K562 (cell line): ENCODE measurements at regions not wholly inside any gene's neighbourhood (a gene's known extent, or its start where the extent isn't known, plus 50 kb on each side); places are given as distances from the start of the nearest gene placed in this dataset.

ENCODE experiments used
- ATAC-seq: fragments of 200-7000 bp; cut with Tn5 transposase; 3 replicates; pipeline ENCODE4 v1.9.1; 2020; ENCODE audit warnings: moderate library complexity
- BruUV-seq: library from RNA; stranded (reverse); fragments of 400-500 nt; replicated peaks from 2 replicates; lab custom pipeline; 2021; lab: Mats Ljungman, UMichigan
- CTCF ChIA-PET: fragments of 300-600 bp; formaldehyde crosslinking; extraction: SDS; loops from one replicate; lab custom pipeline; 2021; ENCODE audit warnings: low intra/inter-chr PET ratio; lab: Yijun Ruan, JAX
- POLR2A ChIA-PET: fragments of 300-600, 350-650 bp; sonication (Branson Sonifier 250); formaldehyde crosslinking; extraction: SDS; loops from one replicate; lab custom pipeline; 2021; ENCODE audit warnings: antibody characterized with exemption, inconsistent platforms; lab: Yijun Ruan, JAX
- DNase-seq, 4 experiments: peaks; one replicate each; pipeline versions ENCODE4 v3.0.0 to v3.0.0-alpha.2; 2011 to 2018; ENCODE audit warnings: low spot score in 3 of 4, mixed read lengths in 3 of 4; ENCODE audit errors: extremely low read depth in 1 of 4
- FAIRE-seq: peaks from 2 replicates; lab custom pipeline; 2011; peaks lifted over from hg19 to GRCh38; lab: Jason Lieb, UNC
- H2AFZ ChIP-seq: 2 replicates; pipeline ENCODE4 v1.6.0; 2011; ENCODE audit warnings: low read depth, low read length, control low read depth, inconsistent platforms
- H3K27ac ChIP-seq: fragments of 200-600 bp; 3 replicates; pipeline ENCODE4 v1.8.0; 2011; ENCODE audit warnings: low read depth, mild to moderate bottlenecking, control low read depth, inconsistent platforms, low read length, moderate library complexity, mixed read lengths; ENCODE audit errors: extremely low read depth
- H3K27me3 ChIP-seq, 2 experiments: fragments of 300-600 bp in 1 of 2; 2 replicates in 1 of 2; 3 replicates in 1 of 2; pipeline versions ENCODE4 v1.6.0 to v1.8.0; 2011; ENCODE audit warnings: inconsistent platforms in 2 of 2, low read length in 2 of 2, mild to moderate bottlenecking in 1 of 2, mixed read lengths in 1 of 2, moderate library complexity in 1 of 2; ENCODE audit not compliant: control insufficient read depth in 2 of 2, insufficient read depth in 2 of 2
- H3K36me3 ChIP-seq: fragments of 300-600 bp; 3 replicates; pipeline ENCODE4 v1.8.0; 2011; ENCODE audit warnings: mild to moderate bottlenecking, low read length, inconsistent platforms; ENCODE audit not compliant: control insufficient read depth, insufficient read depth
- H3K4me1 ChIP-seq, 2 experiments: fragments of 200-600 bp in 1 of 2; replicated peaks in 1 of 2; 2 replicates in 1 of 2; 3 replicates in 1 of 2; pipeline versions ENCODE4 v1.5.1 to v1.8.0; 2011; ENCODE audit warnings: inconsistent platforms in 2 of 2, low read length in 2 of 2, mild to moderate bottlenecking in 1 of 2, mixed read lengths in 1 of 2, moderate library complexity in 1 of 2; ENCODE audit not compliant: control insufficient read depth in 2 of 2, insufficient read depth in 2 of 2
- H3K4me2 ChIP-seq: 2 replicates; pipeline ENCODE4 v1.6.1; 2011; ENCODE audit warnings: low read length, control low read depth, inconsistent platforms, mixed read lengths; ENCODE audit not compliant: insufficient read depth
- H3K4me3 ChIP-seq: fragments of 200-600 bp; sonication (generic), shearing (Covaris generic); 2 replicates; pipeline ENCODE4 v1.5.1; 2016; ENCODE audit warnings: control low read depth, inconsistent platforms
- H3K79me2 ChIP-seq: fragments of 200-600 bp; 3 replicates; pipeline ENCODE4 v1.8.0; 2011; ENCODE audit warnings: low read length, inconsistent platforms; ENCODE audit not compliant: control insufficient read depth, insufficient read depth
- H3K9ac ChIP-seq, 2 experiments: 2 replicates each; pipeline versions ENCODE4 v1.6.0 to v1.6.1; 2011; ENCODE audit warnings: low read depth in 2 of 2, low read length in 2 of 2, control low read depth in 1 of 2, inconsistent platforms in 1 of 2, mild to moderate bottlenecking in 1 of 2, mixed read lengths in 1 of 2; ENCODE audit not compliant: insufficient read depth in 1 of 2
- H3K9me1 ChIP-seq: one replicate; pipeline ENCODE4 v1.6.0; 2011; ENCODE audit warnings: inconsistent platforms, mild to moderate bottlenecking, low read length, moderate library complexity; ENCODE audit not compliant: control insufficient read depth, insufficient read depth
- H3K9me3 ChIP-seq: replicated peaks from 2 replicates; pipeline ENCODE4 v1.5.1; 2011; ENCODE audit warnings: low read depth, low read length, inconsistent platforms; ENCODE audit not compliant: control insufficient read depth, insufficient read depth
- H4K20me1 ChIP-seq: replicated peaks from 2 replicates; pipeline ENCODE4 v1.6.1; 2011; ENCODE audit warnings: low read length, inconsistent platforms, mixed read lengths; ENCODE audit not compliant: control insufficient read depth, insufficient read depth
- FUS ChIP-seq: fragments of 200-400 bp; formaldehyde crosslinking; optimal IDR thresholded peaks from 2 replicates; pipeline ENCODE3; 2017; ENCODE audit warnings: low read depth, low read length
- HDAC8 ChIP-seq: fragments of 450-650 bp; IDR thresholded peaks from 2 replicates; pipeline ENCODE4 v1.6.1; 2016; ENCODE audit warnings: mild to moderate bottlenecking, missing genetic modification characterization, moderate library complexity, missing compliant biosample characterization
- HMGXB4 ChIP-seq: sonication (generic); formaldehyde crosslinking; IDR thresholded peaks from 2 replicates; pipeline ENCODE4 v1.8.1; 2023; ENCODE audit warnings: mild to moderate bottlenecking, missing genetic modification reagents
- PTBP1 ChIP-seq: fragments of 200-400 bp; formaldehyde crosslinking; IDR thresholded peaks from 2 replicates; pipeline ENCODE4 v1.6.1; 2017; ENCODE audit warnings: low read depth, low read length
- RFX7 ChIP-seq: fragments of 250-450 bp; sonication (Bioruptor Pico); IDR thresholded peaks from 2 replicates; pipeline ENCODE4 v1.5.1; 2021; ENCODE audit warnings: mild to moderate bottlenecking
- SMARCA4 ChIP-seq: fragments of 450-650 bp; IDR thresholded peaks from 2 replicates; pipeline ENCODE4 v1.6.1; 2016
- THRAP3 ChIP-seq: fragments of 450-650 bp; IDR thresholded peaks from 2 replicates; pipeline ENCODE4 v1.6.1; 2016; ENCODE audit warnings: mild to moderate bottlenecking, inconsistent platforms, borderline replicate concordance
- ZKSCAN3 ChIP-seq: fragments of 250-450 bp; sonication (Bioruptor Pico); IDR thresholded peaks from 2 replicates; pipeline ENCODE4 v1.4.0; 2020
- ZNF146 ChIP-seq: IDR thresholded peaks from one replicate; pipeline ENCODE4 v1.6.1; 2018; ENCODE audit warnings: missing compliant biosample characterization; ENCODE audit not compliant: unreplicated experiment
- ZNF436 ChIP-seq: fragments of 250-450, 450-650 bp; sonication (Bioruptor Pico); formaldehyde crosslinking; IDR thresholded peaks from 2 replicates; pipeline ENCODE4 v1.7.0; 2020; ENCODE audit warnings: mild to moderate bottlenecking
- WGBS: fragments of 100-300 bp; shearing (Covaris generic); methylation state at CpG from one replicate; pipeline ENCODE4 v1.1.6; 2016; ENCODE audit warnings: low coverage, mixed read lengths; ENCODE audit not compliant: insufficient coverage; ENCODE audit errors: missing lambda C conversion rate; 5-methylcytosine and 5-hydroxymethylcytosine counted together
- in situ Hi-C: fragments of 300-500 bp; cut with MboI; formaldehyde crosslinking; loops from 4 replicates; pipeline ENCODE4 v1.15.0; 2018; ENCODE audit warnings: inconsistent platforms, mixed read lengths
- intact Hi-C: fragments of 100-400 bp; cut with micrococcal nuclease; formaldehyde crosslinking; loops from 2 replicates; pipeline ENCODE4 v1.14.2; 2022
- TF ChIP-seq, protein P1 (sequence below): fragments of 450-650 bp; IDR thresholded peaks from 2 replicates; pipeline ENCODE4 v1.6.1; 2016; ENCODE audit warnings: low read depth

DNA sequence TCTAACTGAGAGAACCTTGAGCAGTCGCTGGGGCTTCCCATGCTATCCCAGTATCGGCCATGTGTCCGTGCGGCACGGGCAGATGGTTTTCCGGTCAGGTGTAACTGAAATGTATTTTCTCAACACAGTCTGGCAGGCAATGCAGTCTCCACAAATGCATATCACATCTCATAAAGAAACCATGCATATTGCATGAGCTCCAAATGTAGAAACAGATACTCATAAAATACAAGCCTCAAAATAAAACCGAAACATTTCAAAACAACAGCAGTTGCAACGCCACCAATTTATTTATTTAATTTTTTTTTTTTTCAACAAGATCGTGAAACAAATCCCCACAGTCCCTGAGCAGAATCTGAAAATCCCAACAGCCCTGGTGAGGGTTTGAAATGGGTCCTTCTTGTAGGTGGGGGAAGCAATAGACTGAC lies 299.4 kb downstream of the LPIN1 start:
- POLR2A ChIA-PET: no interaction called here
- Histone ChIP-seq H3K27me3 (no peaks in the 10 kb centered on the region), H3K9me1 (no peaks in the 10 kb centered on the region), H2AFZ (no peak overlapping the region), H3K4me3 (no peak overlapping the region), H3K4me2 (no peak overlapping the region), H3K4me1 (peaks cover 0 to 7% of the 10 kb centered on the region in 2 experiments; a peak in 2 of 5 replicates), H3K9ac (no peak overlapping the region), H4K20me1 (no peaks in the 10 kb centered on the region), H3K79me2 (no peaks in the 10 kb centered on the region), H3K36me3 (no peaks in the 10 kb centered on the region), H3K9me3 (no peaks in the 10 kb centered on the region), H3K27ac (no peak overlapping the region)
- BruUV-seq: no TSS peak
- ATAC-seq: no peak
- DNase-seq: no peak
- intact Hi-C loops (loop anchor here (5.0 kb wide), 2 partner anchors 79 to 214 kb away; no protein-coding TSS in a partner anchor), in situ Hi-C loops (no loop called here)
- 70% methylated on average over 9 of the region's 9 CpGs for WGBS
- CTCF ChIA-PET: no interaction called here
- no peak for FAIRE-seq
- TF ChIP-seq, protein P1, sequence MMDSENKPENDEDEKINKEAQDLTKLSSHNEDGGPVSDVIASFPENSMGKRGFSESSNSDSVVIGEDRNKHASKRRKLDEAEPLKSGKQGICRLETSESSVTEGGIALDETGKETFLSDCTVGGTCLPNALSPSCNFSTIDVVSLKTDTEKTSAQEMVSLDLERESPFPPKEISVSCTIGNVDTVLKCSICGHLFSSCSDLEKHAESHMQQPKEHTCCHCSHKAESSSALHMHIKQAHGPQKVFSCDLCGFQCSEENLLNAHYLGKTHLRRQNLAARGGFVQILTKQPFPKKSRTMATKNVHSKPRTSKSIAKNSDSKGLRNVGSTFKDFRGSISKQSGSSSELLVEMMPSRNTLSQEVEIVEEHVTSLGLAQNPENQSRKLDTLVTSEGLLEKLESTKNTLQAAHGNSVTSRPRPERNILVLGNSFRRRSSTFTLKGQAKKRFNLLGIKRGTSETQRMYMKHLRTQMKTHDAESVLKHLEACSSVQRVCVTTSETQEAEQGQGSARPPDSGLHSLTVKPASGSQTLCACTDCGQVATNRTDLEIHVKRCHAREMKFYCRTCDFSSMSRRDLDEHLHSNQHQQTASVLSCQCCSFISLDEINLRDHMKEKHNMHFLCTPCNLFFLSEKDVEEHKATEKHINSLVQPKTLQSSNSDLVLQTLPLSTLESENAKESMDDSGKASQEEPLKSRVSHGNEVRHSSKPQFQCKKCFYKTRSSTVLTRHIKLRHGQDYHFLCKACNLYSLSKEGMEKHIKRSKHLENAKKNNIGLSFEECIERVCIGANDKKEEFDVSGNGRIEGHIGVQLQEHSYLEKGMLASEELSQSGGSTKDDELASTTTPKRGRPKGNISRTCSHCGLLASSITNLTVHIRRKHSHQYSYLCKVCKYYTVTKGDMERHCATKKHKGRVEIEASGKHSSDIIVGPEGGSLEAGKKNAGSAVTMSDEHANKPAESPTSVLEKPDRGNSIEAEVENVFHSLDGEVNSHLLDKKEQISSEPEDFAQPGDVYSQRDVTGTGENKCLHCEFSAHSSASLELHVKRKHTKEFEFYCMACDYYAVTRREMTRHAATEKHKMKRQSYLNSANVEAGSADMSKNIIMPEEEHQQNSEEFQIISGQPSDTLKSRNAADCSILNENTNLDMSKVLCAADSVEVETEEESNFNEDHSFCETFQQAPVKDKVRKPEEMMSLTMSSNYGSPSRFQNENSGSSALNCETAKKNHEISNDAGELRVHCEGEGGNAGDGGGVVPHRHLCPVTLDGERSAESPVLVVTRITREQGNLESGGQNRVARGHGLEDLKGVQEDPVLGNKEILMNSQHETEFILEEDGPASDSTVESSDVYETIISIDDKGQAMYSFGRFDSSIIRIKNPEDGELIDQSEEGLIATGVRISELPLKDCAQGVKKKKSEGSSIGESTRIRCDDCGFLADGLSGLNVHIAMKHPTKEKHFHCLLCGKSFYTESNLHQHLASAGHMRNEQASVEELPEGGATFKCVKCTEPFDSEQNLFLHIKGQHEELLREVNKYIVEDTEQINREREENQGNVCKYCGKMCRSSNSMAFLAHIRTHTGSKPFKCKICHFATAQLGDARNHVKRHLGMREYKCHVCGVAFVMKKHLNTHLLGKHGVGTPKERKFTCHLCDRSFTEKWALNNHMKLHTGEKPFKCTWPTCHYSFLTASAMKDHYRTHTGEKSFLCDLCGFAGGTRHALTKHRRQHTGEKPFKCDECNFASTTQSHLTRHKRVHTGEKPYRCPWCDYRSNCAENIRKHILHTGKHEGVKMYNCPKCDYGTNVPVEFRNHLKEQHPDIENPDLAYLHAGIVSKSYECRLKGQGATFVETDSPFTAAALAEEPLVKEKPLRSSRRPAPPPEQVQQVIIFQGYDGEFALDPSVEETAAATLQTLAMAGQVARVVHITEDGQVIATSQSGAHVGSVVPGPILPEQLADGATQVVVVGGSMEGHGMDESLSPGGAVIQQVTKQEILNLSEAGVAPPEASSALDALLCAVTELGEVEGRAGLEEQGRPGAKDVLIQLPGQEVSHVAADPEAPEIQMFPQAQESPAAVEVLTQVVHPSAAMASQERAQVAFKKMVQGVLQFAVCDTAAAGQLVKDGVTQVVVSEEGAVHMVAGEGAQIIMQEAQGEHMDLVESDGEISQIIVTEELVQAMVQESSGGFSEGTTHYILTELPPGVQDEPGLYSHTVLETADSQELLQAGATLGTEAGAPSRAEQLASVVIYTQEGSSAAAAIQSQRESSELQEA: no peak
- no peak for TF ChIP-seq THRAP3
- no peak for TF ChIP-seq PTBP1
- no peak for TF ChIP-seq ZNF436
- no peak for TF ChIP-seq HDAC8
- TF ChIP-seq ZKSCAN3 (CRISPR knock-in tag): no peak
- no peak for TF ChIP-seq RFX7 (CRISPR knock-in tag)
- TF ChIP-seq HMGXB4 (CRISPR knock-in tag): no peak
- no peak for TF ChIP-seq ZNF146 (CRISPR knock-in tag)
- no peak for TF ChIP-seq FUS
- TF ChIP-seq SMARCA4: no peak
